22Rv1 (cell line): ENCODE measurements at regions not wholly inside any gene's neighbourhood (a gene's known extent, or its start where the extent isn't known, plus 50 kb on each side); places are given as distances from the start of the nearest gene placed in this dataset.

Experiments used
- ZFX ChIP-seq: fragments of 450-650 bp; IDR thresholded peaks from 2 replicates; pipeline ENCODE4 v1.6.1; 2017; ENCODE audit warnings: antibody characterized with exemption, borderline replicate concordance
- TF ChIP-seq, protein P1 (sequence below): fragments of 450-650 bp; IDR thresholded peaks from 2 replicates; pipeline ENCODE4 v1.5.1; 2017; ENCODE audit warnings: mild to moderate bottlenecking

DNA sequence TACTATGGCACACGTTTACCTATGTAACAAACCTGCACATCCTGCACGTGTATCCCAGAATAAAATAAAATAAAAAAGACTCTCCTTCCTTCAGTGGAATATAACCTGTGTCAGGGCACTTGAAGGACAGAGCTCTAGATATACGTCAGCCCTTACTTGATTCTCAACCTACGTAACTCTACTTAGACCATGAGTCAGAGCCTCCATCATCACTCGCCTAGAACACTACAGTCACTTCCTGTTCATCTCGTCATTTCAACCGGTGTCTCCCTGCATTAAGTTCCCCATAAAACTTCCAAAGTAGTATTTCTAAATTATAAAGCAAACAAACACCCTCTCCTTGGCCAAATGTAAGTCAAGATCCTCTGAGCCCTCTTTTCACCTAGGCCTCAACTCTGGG, 243.5 kb upstream of the CCNG1 start:
- TF ChIP-seq, protein P1, sequence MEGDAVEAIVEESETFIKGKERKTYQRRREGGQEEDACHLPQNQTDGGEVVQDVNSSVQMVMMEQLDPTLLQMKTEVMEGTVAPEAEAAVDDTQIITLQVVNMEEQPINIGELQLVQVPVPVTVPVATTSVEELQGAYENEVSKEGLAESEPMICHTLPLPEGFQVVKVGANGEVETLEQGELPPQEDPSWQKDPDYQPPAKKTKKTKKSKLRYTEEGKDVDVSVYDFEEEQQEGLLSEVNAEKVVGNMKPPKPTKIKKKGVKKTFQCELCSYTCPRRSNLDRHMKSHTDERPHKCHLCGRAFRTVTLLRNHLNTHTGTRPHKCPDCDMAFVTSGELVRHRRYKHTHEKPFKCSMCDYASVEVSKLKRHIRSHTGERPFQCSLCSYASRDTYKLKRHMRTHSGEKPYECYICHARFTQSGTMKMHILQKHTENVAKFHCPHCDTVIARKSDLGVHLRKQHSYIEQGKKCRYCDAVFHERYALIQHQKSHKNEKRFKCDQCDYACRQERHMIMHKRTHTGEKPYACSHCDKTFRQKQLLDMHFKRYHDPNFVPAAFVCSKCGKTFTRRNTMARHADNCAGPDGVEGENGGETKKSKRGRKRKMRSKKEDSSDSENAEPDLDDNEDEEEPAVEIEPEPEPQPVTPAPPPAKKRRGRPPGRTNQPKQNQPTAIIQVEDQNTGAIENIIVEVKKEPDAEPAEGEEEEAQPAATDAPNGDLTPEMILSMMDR: no peak
- TF ChIP-seq ZFX: no peak
